ENCODE measurements at regions not wholly inside any gene's neighbourhood (a gene's known extent, or its start where the extent isn't known, plus 50 kb on each side); places are given as distances from the start of the nearest gene placed in this dataset.

GRCh38 chr5:160497878-160498277 lies 76.2 kb downstream of the PTTG1 start:
- TF ChIP-seq, protein P1, sequence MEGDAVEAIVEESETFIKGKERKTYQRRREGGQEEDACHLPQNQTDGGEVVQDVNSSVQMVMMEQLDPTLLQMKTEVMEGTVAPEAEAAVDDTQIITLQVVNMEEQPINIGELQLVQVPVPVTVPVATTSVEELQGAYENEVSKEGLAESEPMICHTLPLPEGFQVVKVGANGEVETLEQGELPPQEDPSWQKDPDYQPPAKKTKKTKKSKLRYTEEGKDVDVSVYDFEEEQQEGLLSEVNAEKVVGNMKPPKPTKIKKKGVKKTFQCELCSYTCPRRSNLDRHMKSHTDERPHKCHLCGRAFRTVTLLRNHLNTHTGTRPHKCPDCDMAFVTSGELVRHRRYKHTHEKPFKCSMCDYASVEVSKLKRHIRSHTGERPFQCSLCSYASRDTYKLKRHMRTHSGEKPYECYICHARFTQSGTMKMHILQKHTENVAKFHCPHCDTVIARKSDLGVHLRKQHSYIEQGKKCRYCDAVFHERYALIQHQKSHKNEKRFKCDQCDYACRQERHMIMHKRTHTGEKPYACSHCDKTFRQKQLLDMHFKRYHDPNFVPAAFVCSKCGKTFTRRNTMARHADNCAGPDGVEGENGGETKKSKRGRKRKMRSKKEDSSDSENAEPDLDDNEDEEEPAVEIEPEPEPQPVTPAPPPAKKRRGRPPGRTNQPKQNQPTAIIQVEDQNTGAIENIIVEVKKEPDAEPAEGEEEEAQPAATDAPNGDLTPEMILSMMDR (IDR thresholded peaks at IDR 0.05) = no peak
- no peak for TF ChIP-seq POLR2A (IDR thresholded peaks at IDR 0.05)
- TF ChIP-seq EP300 (IDR thresholded peaks at IDR 0.05) = no peak
